Chondrocyte (in vitro differentiated cells): ENCODE measurements at regions not wholly inside any gene's neighbourhood (a gene's known extent, or its start where the extent isn't known, plus 50 kb on each side); places are given as distances from the start of the nearest gene placed in this dataset.

Source experiments
- DNase-seq: peaks from one replicate; pipeline ENCODE4 v3.0.0; 2021; ENCODE audit warnings: mixed read lengths, low spot score
- H3K27ac Mint-ChIP-seq: one replicate; pipeline ENCODE4 v1.8.0; 2021; ENCODE audit warnings: mild to moderate bottlenecking, moderate library complexity, mixed read lengths; ENCODE audit not compliant: unreplicated experiment
- H3K27me3 Mint-ChIP-seq: 2 replicates; pipeline ENCODE4 v1.8.0; 2021; ENCODE audit warnings: low read depth, mixed read lengths
- H3K36me3 Mint-ChIP-seq: 2 replicates; pipeline ENCODE4 v1.8.0; 2021; ENCODE audit warnings: low read depth, mixed read lengths
- H3K4me1 Mint-ChIP-seq: 2 replicates; pipeline ENCODE4 v1.8.0; 2021; ENCODE audit warnings: low read depth, mild to moderate bottlenecking, mixed read lengths
- H3K4me3 Mint-ChIP-seq: one replicate; pipeline ENCODE4 v1.8.0; 2021; ENCODE audit warnings: mild to moderate bottlenecking, moderate library complexity, mixed read lengths; ENCODE audit not compliant: unreplicated experiment
- H3K9me3 Mint-ChIP-seq: 2 replicates; pipeline ENCODE4 v1.8.0; 2021; ENCODE audit warnings: low read depth, mixed read lengths
- CTCF ChIP-seq: fragments of 200-600 bp; sonication (generic); IDR thresholded peaks from 2 replicates; pipeline ENCODE4 v1.5.0; 2021; ENCODE audit warnings: antibody characterized with exemption, mild to moderate bottlenecking, moderate library complexity

GRCh38 chr13:50438351-50438750, 405.1 kb downstream of the DLEU7 start:
- H3K36me3 Mint-ChIP-seq = peaks cover under 1% of the 10 kb centered on the region
- no peak overlapping the region for H3K4me3 Mint-ChIP-seq
- no peak for TF ChIP-seq CTCF
- DNase-seq = no peak
- no peaks in the 10 kb centered on the region for H3K9me3 Mint-ChIP-seq
- H3K27me3 Mint-ChIP-seq = no peaks in the 10 kb centered on the region
- peaks cover 6% of the 10 kb centered on the region for H3K4me1 Mint-ChIP-seq
- H3K27ac Mint-ChIP-seq = no peak overlapping the region

- Mint-ChIP-seq H3K9me3 (no peaks in the 10 kb centered on the region), H3K4me1 (peaks cover 6% of the 10 kb centered on the region), H3K4me3 (no peak overlapping the region), H3K27me3 (no peaks in the 10 kb centered on the region), H3K27ac (no peak overlapping the region), H3K36me3 (no peaks in the 10 kb centered on the region)
- no peak for DNase-seq
- TF ChIP-seq CTCF = no peak
Observed at GRCh38 chr13:50441130-50441529, 402.4 kb downstream of the DLEU7 start.

GRCh38 chr13:50444726-50445125, 398.8 kb downstream of the DLEU7 start:
- Mint-ChIP-seq H3K27me3 (no peaks in the 10 kb centered on the region), H3K9me3 (no peaks in the 10 kb centered on the region), H3K4me1 (peaks cover 10% of the 10 kb centered on the region), H3K27ac (no peak overlapping the region), H3K4me3 (no peak overlapping the region), H3K36me3 (no peaks in the 10 kb centered on the region)
- TF ChIP-seq CTCF = no peak
- DNase-seq = no peak

GRCh38 chr13:50446611-50447010, 396.9 kb downstream of the DLEU7 start:
- no peaks in the 10 kb centered on the region for H3K27me3 Mint-ChIP-seq
- H3K27ac Mint-ChIP-seq = no peak overlapping the region
- H3K4me1 Mint-ChIP-seq = peaks cover 4% of the 10 kb centered on the region
- no peaks in the 10 kb centered on the region for H3K36me3 Mint-ChIP-seq
- H3K9me3 Mint-ChIP-seq = no peaks in the 10 kb centered on the region
- no peak for DNase-seq
- no peak for TF ChIP-seq CTCF
- H3K4me3 Mint-ChIP-seq = no peak overlapping the region

GRCh38 chr13:50448535-50448998, 394.9 kb downstream of the DLEU7 start:
- Mint-ChIP-seq H3K9me3 (no peaks in the 10 kb centered on the region), H3K27ac (no peak overlapping the region), H3K36me3 (no peaks in the 10 kb centered on the region), H3K27me3 (no peaks in the 10 kb centered on the region), H3K4me1 (peaks cover 13% of the 10 kb centered on the region), H3K4me3 (no peak overlapping the region)
- no peak for TF ChIP-seq CTCF
- no peak for DNase-seq
